HG03520 (cell line): ENCODE measurements at regions not wholly inside any gene's neighbourhood (a gene's known extent, or its start where the extent isn't known, plus 50 kb on each side); places are given as distances from the start of the nearest gene placed in this dataset.
A peak's percentile ranks its signal among the peaks of the same experiment; 100 is the strongest.
"Not testable (repeated sequence)": the region's sequence is repeated elsewhere in the genome, so short reads cannot be mapped to it uniquely, and the experiment has no call there.

Source experiments
- ATAC-seq: cut with Tn5 transposase; IDR thresholded peaks from one replicate; pipeline ENCODE4 v1.9.1; 2021; ENCODE audit warnings: mild to moderate bottlenecking, moderate library complexity; ENCODE audit not compliant: unreplicated experiment

DNA sequence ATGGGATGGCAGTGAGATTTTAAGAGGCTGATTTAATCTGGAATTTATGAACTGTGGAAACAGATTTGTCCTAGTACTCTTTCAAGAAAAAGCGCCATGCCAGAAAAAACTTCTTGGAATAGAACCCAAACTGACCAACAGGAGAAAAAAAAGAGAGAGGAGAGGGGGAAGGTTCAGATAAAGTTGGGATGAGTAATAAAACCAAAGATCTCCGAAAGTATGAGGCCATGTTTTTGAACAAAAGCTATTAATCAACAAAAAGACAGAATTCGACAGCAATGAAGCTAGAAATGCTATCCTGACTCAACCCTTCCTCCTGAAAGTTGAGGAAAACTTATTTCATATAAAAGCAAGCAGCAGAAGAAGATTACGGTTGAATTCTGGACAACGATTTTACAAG lies 135.5 kb downstream of the CEMIP2 start:
- ATAC-seq: no peak

DNA sequence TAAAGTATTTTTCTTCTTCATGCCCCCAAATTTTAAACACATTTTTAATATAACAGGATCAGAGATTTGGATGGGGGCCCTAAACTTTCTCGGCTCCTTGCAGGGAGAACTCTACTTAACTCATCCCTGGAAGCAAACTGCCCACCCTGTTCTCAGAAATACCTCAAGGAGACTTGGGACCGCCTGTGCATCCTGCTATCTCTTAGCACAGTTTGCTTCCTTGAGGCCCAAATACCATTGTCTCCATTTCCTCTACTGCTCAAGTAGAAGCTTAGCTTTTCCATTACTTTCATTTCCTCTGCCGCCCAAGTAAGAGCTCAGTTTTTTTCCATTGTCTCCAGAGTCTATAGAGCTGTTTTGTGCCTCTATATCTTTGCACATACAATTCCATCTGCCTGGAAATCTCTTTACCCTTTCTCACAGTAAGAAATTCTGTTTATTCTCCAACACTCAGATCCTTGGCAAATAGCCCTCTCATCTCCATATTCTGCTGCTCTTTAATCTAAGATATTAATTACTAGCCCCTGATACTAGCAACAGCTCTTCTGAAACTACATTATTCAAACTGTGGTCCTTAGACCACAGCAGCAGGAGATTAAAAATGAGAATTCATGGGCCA lies 137.8 kb downstream of the CEMIP2 start:
- ATAC-seq: no peak

DNA sequence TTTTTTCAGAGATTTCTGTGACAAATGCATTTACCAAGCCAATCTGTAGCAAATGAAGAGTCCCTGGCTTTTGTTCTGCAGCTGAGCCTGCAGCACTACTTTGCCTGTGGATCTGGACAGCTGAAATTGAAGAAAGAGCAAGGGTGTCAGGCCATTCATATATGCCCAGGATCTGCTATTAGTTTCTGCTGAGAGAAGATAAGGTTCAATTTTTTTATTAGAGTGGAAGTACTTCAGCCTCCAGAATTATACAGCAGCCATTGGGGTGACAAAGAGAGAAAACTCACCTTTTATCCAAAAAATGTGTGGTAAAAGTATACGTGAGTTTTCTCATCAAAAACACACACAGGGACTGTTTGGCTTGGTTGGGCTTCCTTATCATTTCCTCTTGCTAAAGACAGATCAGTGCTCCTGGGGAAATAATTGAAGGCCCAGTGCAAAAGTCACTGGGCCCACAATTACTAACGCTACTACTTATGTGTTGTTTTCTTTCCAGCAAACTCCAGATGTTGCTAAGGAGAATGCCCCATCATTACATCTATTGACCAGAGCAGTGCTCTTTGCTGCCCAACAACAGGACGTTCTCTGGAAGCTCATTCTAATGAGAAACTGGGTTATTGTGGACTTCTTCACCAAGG lies 138.6 kb downstream of the CEMIP2 start:
- ATAC-seq: no peak

DNA sequence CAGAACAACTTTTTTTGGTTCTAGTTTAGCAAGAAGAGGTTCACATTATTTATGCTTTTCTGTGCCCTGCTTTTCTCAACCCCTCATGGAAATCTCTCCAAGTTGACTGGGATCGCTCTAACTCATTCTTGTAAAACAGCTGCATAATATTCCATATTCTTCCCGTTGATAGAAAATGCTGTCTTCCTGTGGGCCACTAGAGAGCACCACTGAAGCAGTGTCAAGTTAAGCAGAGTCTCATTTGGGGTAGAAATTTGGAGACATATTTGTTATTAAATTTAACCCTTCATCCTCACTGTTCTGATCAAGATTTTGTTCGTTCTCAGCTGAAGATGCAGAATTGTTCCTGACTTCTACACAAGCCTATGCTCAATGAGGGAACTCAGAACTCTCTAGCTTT lies 140.1 kb downstream of the CEMIP2 start:
- ATAC-seq: no peak

DNA sequence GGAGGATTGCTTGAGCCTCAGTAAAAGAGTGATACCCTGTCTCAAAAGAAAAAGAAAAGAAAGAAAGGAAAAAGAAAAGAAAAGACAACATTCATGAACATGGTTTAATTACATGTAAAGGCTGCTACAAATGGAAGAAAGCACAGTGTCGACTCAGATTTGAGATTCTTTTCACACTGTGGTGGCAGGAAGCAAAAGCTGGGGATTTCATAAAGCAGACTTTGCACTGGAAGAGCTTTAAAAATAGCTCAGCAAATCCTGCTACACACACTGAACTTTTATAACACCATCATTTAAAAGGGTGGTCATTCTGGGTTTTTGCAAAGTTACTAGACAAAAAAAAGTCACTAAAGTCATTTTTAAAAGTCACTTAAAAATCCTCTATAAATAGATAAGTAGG lies 140.8 kb downstream of the CEMIP2 start:
- no peak for ATAC-seq

DNA sequence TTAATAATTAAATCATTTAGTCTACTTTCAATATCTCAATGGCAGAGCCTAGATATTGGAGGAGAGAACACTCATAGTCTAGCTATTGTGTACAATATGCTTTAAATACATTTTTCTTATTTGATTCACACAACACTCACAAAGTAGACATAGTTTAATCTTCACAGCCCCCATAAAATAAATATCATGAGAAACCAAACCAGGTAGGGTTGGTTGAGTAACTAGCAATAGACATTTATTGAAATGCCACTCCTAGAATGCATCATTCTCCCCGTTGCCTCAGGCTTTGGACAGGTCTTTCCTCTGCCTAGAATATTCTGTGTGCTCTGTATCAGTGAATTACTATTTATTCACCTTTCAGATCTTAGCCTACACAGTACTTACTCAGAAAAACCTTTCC lies 141.9 kb downstream of the CEMIP2 start:
- no peak for ATAC-seq

DNA sequence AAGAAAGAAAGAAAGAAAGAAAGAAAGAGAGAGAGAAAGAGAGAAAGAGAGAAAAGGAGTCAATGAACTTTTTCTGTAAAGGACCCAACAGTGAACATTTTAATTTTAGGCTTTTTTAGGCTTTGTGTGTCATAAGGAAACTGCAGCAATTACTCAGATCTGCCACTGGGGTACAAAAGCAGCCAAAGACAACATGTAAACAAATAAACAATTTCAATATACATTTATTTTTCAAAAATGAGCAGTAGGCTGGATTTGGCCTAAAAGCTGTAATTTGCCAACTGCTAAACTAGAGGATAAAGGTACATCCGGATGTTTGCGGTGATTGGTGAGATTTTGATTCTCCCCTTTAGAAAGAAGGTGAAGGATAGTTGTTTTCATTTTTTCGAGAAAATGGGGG lies 143.6 kb downstream of the CEMIP2 start:
- ATAC-seq: no peak

DNA sequence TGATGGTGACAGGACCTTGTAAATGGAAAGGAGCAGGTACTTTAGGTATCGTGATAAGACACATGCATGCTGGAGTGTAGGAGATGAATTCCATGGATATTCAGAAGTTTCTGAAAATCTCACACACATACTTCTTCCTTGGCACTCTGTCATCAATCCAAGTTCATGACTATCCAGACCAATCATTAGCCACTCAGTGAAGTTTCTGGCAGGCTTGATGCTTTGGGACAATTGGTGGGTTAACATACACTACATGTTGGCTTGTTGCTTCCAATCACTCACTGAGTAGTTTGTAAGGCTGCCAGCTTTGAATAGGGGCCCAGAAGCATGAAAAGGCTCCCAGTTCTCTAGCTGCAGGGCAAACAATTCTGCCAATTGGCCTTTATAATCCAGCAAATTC lies 147.6 kb downstream of the CEMIP2 start:
- no peak for ATAC-seq

DNA sequence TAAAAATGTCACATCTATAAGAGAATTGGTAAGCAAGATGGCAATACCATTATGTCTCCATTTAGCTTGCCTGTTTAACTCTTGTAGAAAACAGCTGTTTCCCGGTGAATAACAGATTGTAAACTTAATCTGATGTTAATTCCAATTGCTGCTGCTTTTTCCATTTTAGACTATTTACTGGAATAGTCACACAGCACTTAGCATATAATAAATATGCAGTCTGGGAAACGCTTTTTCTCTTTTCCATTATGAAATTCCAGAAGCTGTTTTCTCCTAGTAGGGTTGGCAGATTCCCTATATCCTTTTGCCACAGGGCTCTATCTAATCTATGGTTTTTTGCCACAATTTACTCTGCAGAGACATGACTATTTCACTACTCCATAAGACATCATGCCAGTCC lies 148.0 kb downstream of the CEMIP2 start:
- ATAC-seq: no peak

DNA sequence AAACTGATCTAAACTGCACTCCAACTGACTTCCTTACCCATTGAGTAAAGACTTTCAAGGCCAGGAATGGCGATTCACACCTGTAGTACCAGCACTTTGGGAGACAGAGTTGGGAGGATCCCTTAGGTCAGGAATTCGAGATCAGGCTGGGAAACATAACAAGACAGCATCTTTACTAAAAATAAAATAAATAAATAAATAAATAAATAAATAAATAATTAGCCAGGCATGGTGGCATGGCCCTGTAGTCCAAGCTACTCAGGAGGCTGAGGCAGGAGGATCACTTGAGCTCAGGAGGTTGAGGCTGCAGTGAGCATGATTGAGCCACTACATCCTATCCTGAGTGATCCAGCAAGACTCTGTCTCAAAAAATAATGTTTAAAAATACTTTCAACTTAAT lies 148.4 kb downstream of the CEMIP2 start:
- no peak for ATAC-seq

DNA sequence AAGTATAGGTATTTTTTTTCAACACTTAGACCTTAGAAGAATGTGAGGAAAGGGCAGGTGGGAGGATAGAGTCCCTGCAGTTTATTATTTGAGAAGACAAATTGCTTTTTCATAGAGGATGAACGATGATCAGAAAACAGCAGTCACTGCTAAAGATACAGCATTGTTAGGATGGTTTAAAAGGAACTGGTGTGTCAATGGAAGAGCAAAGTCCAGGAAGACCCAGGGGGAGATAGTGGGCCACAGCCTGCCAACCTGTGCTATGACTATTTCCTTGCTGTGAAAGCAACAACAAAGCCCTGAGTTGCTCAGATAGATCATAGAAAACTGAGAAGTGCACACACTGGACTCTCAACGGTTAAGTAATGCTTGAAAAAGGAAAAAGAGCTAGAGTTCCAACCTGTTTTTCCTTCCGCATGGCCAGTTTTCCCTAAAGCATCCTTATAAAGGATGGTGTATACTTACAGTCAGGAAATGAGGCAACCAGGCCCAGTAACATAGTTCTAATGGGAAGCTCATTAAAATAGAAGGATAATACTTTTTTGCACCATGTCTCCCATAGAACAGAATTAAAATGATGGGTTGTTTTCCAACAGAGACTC lies 153.8 kb downstream of the CEMIP2 start:
- ATAC-seq: no peak

DNA sequence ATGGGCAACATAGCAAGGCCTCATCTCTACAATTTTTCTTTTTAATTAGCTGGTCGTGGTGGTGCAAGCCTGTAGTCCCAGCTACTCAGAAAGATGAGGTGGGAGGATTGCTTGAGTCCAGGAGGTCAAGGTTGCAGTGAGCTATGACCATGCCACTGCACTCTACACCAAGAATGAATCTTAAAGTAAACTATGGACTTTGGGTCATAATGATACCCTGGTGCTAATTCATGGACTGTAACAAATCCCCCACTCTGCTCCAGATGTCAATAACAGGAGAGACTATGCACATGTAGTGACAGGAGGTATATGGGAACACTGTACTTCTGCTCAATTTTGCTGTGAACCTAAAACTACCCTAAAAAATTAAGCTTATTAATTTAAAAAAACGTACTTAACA lies 155.4 kb downstream of the CEMIP2 start:
- ATAC-seq: no peak

DNA sequence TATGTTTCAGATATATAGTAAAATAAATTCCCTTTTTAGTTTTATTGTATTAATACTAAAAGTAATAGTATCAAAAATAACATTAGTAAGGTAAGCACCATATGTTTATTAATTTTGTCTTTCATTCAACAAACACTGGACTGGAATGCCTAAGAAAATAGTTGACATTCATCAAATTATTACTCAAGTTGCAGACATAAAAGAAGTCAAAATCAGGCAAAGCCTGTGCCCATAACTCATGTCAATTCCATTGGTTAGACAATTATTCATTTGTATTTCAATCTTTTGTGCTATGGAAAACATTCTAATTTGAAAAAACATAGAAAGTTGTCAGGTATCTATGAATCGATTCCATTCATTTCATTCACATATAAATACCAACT lies 158.9 kb downstream of the CEMIP2 start:
- ATAC-seq: no peak

DNA sequence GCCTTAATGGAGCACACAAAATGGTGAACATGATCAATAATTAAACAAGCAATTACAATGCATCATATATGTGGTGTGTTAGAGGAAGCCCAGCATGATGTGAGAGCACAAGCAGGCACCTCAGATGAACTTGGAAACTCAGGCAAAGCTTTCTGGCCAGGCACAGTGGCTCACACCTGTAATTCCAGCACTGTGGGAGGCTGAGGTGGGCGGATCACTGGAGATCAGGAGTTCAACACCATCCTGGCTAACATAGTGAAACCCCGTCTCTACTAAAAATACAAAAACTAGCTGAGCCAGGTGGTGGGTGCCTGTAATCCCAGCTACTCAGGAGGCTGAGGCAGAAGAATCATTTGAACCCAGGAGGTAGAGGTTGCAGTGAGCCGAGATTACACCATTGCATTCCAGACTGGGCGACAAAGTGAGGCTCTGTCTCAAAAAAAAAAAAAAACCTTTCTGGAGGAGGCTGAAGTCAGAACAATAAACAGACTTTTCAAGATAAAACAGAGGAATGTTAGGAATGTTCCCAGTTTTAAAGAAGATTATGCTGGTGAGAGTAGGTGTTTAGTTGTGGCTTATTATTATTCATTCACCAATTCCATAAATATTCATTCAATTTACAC lies 159.4 kb downstream of the CEMIP2 start:
- no peak for ATAC-seq

DNA sequence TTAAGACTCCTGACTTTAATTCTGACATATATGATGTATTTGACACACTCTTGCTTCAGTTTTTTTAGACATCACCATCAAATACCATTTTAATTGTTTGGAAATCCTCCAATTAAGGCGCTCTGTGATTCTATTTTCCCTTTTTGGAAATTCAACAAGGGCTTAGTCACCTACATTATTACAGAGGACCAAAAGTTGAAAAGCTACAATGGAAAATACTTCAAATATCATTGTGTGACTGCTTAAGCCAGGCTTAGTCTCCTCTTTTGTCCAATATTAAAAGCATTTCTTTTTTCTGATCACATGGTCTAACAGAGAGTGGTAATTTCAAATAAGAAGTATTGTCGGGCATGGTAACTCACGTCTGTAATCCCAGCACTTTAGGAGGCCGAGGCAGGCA lies 160.3 kb downstream of the CEMIP2 start:
- no peak for ATAC-seq

DNA sequence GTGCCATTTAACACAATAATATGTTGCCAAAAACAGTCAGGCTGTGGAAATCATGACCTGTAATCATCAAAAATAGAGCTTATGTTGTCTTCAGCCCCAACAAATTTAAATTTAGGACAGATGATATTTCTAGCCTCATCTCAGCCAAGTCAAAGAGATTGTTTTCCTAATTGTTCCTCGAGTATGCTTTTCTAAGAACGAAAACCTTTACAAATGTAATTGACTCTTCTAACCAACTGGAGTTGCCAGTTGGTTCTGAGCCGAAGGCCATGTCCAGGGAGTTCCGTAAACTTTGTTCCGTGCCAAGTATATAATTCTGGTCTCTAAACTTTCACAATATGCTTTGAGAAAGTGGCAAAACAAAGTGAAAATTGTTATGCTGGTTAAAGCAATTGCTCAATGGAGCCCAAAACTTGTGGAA lies 160.8 kb downstream of the CEMIP2 start:
- no peak for ATAC-seq

DNA sequence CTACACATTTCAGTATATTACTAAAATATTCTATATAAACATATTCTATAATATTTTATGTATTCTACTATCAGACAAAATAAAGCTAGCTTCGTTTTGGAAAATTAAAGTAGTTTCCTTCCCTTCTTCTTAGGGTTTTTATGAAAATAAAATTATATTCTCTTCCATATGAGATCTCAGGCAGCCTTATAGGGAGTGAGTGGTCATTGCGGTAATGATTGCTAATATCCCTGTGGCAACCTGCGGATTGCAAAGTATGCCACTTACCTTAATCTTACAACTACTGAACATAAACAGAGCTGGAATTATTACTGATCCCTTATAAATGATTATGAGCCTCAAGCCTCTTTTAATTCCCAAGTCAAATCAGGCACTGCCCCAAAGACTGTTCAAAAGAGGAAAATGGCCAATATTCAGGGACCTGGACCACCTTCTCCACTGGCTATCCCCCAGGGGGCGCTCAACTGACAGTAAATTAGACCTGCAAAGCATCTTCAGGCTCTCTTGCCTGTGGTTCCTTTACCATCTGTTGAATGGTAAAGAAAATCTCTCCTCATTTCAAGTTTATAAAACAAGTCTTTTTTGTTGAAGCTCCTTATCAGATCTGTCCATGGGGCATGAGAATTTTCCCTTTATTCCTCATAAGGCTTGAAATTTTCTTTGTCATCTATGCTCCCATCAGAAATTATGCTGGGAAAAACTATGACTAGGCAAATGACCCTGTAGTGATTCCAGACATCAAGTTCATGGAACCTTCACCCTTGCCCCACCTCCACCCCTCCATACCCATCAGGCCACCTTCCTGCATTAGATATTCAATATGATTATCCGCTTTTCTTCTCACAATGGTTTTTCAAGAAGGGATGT lies 163.9 kb downstream of the CEMIP2 start:
- ATAC-seq: peak; percentile 84

DNA sequence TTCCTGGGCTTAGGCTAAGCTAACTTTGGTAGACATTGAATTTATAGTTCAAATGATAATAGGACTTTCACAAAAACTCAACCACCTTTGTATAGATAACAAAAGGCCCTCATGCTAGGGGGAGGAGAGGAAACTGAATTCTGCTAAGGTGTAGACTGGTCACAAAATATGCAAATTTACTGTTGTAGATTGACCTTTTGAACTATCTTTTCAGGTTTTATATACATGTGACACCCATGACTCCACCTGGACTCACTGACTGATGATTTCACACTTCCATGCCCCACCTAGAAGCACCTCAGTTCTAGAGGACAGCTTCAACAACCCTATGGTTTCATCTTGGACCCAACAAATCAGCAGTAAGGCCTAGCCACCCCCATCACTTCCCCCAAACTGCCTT lies 165.7 kb downstream of the CEMIP2 start:
- ATAC-seq: no peak

DNA sequence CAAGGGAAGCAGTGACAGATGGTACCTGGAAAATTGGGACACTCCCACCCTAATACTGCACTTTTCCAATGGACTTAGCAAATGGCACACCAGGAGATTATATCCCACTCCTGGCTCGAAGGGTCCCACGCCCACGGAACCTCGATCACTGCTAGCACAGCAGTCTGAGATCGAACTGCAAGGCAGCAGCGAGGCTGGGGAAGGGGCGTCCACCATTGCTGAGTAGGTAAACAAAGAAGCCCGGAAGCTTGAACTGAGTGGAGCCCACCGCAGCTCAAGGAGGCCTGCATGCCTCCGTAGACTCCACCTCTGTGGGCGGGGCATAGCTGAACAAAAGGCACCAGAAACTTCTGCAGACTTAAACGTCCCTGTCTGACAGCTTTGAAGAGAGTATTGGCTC lies 172.6 kb downstream of the CEMIP2 start:
- not testable (repeated sequence) for ATAC-seq

DNA sequence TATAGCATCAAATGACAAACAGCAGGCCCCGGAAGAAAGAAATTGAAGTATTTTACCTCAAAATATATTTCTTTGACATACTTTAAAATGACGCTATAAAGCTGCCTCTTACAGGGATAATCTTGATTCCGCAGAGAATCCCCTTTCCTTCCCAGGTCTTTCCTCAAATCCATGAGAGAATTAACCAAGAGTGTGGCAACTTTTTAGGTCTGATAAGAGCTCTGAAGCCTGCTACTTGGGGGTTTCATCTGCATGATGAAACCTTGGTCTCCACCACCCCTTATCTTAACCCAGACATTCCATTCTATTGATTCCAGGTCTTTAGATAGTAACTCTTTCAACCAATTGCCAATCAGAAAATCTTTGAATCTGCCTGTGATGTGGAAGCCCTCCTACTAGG lies 173.8 kb downstream of the CEMIP2 start:
- no peak for ATAC-seq

DNA sequence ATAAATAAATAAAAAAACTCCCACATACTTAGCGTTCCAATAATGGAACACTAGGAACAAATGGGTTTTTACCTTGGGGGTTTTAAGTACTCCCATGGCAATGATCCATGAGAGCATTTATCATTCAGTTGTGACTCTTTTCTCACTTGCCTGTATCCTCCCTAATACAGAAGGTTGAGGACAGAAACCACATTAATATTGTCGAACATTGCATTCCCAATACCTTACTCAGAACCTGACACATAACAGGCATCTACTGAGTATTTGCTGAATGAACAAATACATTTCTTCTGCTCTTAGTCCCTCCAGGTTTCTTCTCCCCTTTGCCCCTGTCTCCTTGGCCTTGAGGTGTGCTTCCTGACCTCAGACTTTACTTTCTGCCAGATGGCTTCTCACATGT lies 175.9 kb downstream of the CEMIP2 start:
- ATAC-seq: no peak
